ENCODE measurements at regions not wholly inside any gene's neighbourhood (a gene's known extent, or its start where the extent isn't known, plus 50 kb on each side); places are given as distances from the start of the nearest gene placed in this dataset.

DNA sequence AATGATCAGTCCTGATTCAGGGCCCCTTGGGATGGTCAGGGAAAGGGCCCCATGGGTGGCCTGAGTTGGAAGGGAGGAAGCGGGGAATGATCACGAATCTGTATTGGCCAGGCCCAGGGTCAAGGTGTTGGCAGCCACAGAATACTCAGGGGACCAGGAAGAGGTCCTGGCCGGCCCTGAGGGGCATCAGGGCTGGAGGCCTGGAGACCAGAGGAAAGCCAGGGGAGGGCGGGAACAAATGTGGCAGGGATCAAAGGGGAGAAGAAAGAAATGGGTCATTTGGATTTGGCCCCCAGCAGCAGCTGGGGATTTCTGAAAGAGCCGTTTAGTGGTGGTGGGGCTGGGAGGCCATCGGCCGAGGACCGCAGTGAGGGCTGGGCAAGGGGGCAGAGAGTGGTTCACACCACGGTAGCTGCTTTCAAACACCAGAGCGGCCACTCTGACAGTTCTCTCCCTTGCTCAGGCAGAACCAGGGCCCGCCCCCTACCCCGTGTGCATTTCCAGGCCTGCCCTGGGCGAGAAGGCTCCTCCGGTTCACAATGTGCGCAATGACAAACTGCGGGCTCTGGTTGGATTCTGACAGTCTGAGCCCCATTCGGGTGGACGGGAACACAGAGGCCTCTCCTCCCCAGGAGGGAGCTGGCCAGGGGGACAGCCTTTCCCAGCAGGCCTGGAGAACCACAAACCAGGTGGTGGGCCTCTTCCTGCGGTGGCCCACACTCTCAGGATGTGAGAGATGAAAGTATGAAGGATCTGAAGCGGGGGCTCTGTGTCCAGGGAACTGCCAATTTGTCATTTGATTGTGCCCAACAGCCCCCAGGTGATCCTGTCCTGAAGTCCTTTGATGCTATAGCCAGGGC is 220.3 kb upstream of the IER5L start:
- TF ChIP-seq ZNF274 (IDR thresholded peaks at IDR 0.05; ENCODE audit: low read depth, low read length) (no peak), YY1 (IDR thresholded peaks at IDR 0.05; ENCODE audit: insufficient read depth, insufficient read length) (no peak), SUZ12 (IDR thresholded peaks at IDR 0.05; ENCODE audit: extremely low read depth, insufficient read depth, insufficient read length) (no peak)
